OCI-LY1 (cell line): ENCODE measurements at regions not wholly inside any gene's neighbourhood (a gene's known extent, or its start where the extent isn't known, plus 50 kb on each side); places are given as distances from the start of the nearest gene placed in this dataset.

ENCODE experiments used
- H2AFZ ChIP-seq: fragments of 200-600 bp; sonication (generic), shearing (Covaris generic); 2 replicates; pipeline ENCODE4 v1.6.0; 2014; ENCODE audit warnings: antibody characterized with exemption, mild to moderate bottlenecking, low read length
- H3F3A ChIP-seq: fragments of 200-600 bp; sonication (generic), shearing (Covaris generic); 2 replicates; pipeline ENCODE4 v1.6.0; 2014; ENCODE audit warnings: mild to moderate bottlenecking, antibody characterized with exemption, low read length, moderate library complexity; ENCODE audit not compliant: insufficient read depth
- H3K27ac ChIP-seq: fragments of 200-600 bp; sonication (generic); 2 replicates; pipeline ENCODE4 v1.5.1; 2014; ENCODE audit warnings: low read length, mixed run types, mild to moderate bottlenecking, low read depth; ENCODE audit not compliant: poor library complexity, severe bottlenecking
- H3K27me3 ChIP-seq: fragments of 200-600 bp; sonication (generic); 2 replicates; pipeline ENCODE4 v1.6.0; 2014; ENCODE audit warnings: antibody characterized with exemption, mild to moderate bottlenecking, low read length, moderate library complexity; ENCODE audit not compliant: insufficient read depth
- H3K36me3 ChIP-seq: fragments of 200-600 bp; sonication (generic); 2 replicates; pipeline ENCODE4 v1.6.1; 2014; ENCODE audit warnings: mild to moderate bottlenecking, antibody characterized with exemption, low read length, moderate library complexity, mixed read lengths; ENCODE audit not compliant: insufficient read depth
- H3K4me1 ChIP-seq: fragments of 200-600 bp; sonication (generic); 2 replicates; pipeline ENCODE4 v1.5.1; 2014; ENCODE audit warnings: mild to moderate bottlenecking, low read length, moderate library complexity; ENCODE audit not compliant: insufficient read depth, severe bottlenecking
- H3K4me2 ChIP-seq: fragments of 200-600 bp; sonication (generic), shearing (Covaris generic); 2 replicates; pipeline ENCODE4 v1.6.1; 2014; ENCODE audit warnings: low read length
- H3K4me3 ChIP-seq: fragments of 200-600 bp; sonication (generic); 2 replicates; pipeline ENCODE4 v1.5.1; 2014; ENCODE audit warnings: low read length, low read depth, mild to moderate bottlenecking, mixed read lengths; ENCODE audit not compliant: poor library complexity, severe bottlenecking
- H3K79me2 ChIP-seq: fragments of 200-600 bp; shearing (Covaris generic); 2 replicates; pipeline ENCODE4 v1.6.1; 2016; ENCODE audit warnings: mixed run types, low read length, mixed read lengths; ENCODE audit not compliant: insufficient read depth
- H3K9ac ChIP-seq: fragments of 200-600 bp; sonication (generic), shearing (Covaris generic); 2 replicates; pipeline ENCODE4 v1.6.1; 2014; ENCODE audit warnings: mild to moderate bottlenecking, low read length, mixed read lengths
- H3K9me2 ChIP-seq: fragments of 200-600 bp; sonication (generic), shearing (Covaris generic); 2 replicates; pipeline ENCODE4 v1.6.1; 2014; ENCODE audit warnings: low read depth, mild to moderate bottlenecking, low read length, mixed read lengths
- H3K9me3 ChIP-seq: fragments of 200-600 bp; shearing (Covaris generic); 2 replicates; pipeline ENCODE4 v1.6.1; 2014; ENCODE audit warnings: low read length, mixed read lengths
- H4K20me1 ChIP-seq: fragments of 200-600 bp; sonication (generic), shearing (Covaris generic); 2 replicates; pipeline ENCODE4 v1.6.0; 2016; ENCODE audit warnings: mild to moderate bottlenecking, low read length; ENCODE audit not compliant: insufficient read depth
- EZH2 ChIP-seq: fragments of 200-600 bp; sonication (generic), shearing (Covaris generic); IDR thresholded peaks from 2 replicates; pipeline ENCODE4 v1.8.0; 2017; ENCODE audit warnings: borderline replicate concordance, mixed run types, mild to moderate bottlenecking, antibody characterized with exemption, low read length, moderate library complexity, mixed read lengths
- TF ChIP-seq, protein P1 (sequence below): fragments of 200-600 bp; sonication (generic), shearing (Covaris generic); IDR thresholded peaks from 2 replicates; pipeline ENCODE4 v1.5.1; 2017; ENCODE audit warnings: mild to moderate bottlenecking, antibody characterized with exemption, low read length, moderate library complexity, mixed read lengths

DNA sequence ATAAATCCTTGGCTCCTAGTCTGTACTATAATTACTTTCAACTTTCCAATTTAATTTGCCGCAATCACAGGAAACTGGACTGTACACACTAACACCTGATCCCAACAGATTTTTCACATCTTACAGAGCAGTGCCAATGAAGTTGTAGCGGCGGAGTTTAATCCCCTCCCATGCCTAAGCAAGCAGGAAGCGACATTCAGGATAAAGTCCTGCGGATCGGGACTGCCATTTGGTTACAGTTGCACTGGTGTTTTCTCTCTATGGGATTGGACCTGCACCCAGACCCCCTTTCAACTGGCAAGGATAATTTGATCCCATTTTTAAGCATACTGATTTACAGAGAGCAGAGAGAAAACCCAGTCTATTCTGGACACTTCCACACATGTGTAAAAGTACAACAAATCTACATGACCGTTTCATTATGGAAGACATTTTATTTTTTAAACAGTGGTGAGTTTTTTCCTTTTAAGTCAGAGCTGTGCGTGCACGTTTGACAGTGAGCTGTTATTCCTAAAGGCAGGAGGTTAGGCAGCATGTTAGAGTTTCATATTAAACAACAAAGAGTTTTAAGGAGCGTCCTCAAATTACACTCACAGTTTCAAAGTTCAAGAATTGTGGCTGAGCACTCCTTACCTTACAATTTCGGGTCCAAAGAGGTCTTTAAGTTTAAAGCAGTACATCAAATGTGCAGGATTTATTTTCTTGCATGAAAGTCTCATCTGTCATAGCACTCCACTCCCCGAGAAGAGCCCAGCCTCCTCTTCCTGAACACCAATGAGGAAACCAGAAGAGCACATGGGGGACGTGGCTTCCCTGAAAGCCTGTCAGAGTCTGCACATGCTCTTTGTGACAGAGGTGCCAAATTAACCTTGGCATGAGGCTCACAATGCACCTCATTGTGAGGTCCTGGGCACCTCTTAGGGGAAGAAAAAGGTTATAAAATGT is 141.6 kb upstream of the RFC3 start:
- no peaks in the 10 kb centered on the region for H3F3A ChIP-seq
- H3K4me1 ChIP-seq: peaks cover 54% of the 10 kb centered on the region
- peak overlapping the region; percentile 73 for H3K9ac ChIP-seq
- no peaks in the 10 kb centered on the region for H3K9me3 ChIP-seq
- peak overlapping the region; percentile 84 for H3K27ac ChIP-seq
- no peak overlapping the region for H2AFZ ChIP-seq
- H4K20me1 ChIP-seq: no peaks in the 10 kb centered on the region
- no peaks in the 10 kb centered on the region for H3K27me3 ChIP-seq
- H3K9me2 ChIP-seq: no peaks in the 10 kb centered on the region
- no peak for TF ChIP-seq EZH2
- TF ChIP-seq, protein P1, sequence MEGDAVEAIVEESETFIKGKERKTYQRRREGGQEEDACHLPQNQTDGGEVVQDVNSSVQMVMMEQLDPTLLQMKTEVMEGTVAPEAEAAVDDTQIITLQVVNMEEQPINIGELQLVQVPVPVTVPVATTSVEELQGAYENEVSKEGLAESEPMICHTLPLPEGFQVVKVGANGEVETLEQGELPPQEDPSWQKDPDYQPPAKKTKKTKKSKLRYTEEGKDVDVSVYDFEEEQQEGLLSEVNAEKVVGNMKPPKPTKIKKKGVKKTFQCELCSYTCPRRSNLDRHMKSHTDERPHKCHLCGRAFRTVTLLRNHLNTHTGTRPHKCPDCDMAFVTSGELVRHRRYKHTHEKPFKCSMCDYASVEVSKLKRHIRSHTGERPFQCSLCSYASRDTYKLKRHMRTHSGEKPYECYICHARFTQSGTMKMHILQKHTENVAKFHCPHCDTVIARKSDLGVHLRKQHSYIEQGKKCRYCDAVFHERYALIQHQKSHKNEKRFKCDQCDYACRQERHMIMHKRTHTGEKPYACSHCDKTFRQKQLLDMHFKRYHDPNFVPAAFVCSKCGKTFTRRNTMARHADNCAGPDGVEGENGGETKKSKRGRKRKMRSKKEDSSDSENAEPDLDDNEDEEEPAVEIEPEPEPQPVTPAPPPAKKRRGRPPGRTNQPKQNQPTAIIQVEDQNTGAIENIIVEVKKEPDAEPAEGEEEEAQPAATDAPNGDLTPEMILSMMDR: no peak
- H3K4me2 ChIP-seq: peak overlapping the region; percentile 88
- peak overlapping the region; percentile 65 for H3K4me3 ChIP-seq
- peaks cover 4% of the 10 kb centered on the region; the same call in 1 of the 2 replicates for H3K79me2 ChIP-seq
- no peaks in the 10 kb centered on the region; the same call in 1 of the 2 replicates for H3K36me3 ChIP-seq

- no peaks in the 10 kb centered on the region for H3K9me3 ChIP-seq
- no peak overlapping the region; the same call in 1 of the 2 replicates for H3K9ac ChIP-seq
- H4K20me1 ChIP-seq: no peaks in the 10 kb centered on the region
- peak overlapping the region; percentile 84 for H3K27ac ChIP-seq
- H3F3A ChIP-seq: no peaks in the 10 kb centered on the region
- no peak overlapping the region for H3K4me2 ChIP-seq
- peaks cover 4% of the 10 kb centered on the region; the same call in 1 of the 2 replicates for H3K79me2 ChIP-seq
- TF ChIP-seq, protein P1: no peak
- no peak for TF ChIP-seq EZH2
- no peaks in the 10 kb centered on the region for H3K27me3 ChIP-seq
- no peak overlapping the region for H3K4me3 ChIP-seq
- peaks cover 54% of the 10 kb centered on the region for H3K4me1 ChIP-seq
- H2AFZ ChIP-seq: no peak overlapping the region
- no peaks in the 10 kb centered on the region; the same call in 1 of the 2 replicates for H3K36me3 ChIP-seq
- H3K9me2 ChIP-seq: no peaks in the 10 kb centered on the region
These were observed 140.7 kb upstream of the RFC3 start for GRCh38 chr13:33677215-33677614.

DNA sequence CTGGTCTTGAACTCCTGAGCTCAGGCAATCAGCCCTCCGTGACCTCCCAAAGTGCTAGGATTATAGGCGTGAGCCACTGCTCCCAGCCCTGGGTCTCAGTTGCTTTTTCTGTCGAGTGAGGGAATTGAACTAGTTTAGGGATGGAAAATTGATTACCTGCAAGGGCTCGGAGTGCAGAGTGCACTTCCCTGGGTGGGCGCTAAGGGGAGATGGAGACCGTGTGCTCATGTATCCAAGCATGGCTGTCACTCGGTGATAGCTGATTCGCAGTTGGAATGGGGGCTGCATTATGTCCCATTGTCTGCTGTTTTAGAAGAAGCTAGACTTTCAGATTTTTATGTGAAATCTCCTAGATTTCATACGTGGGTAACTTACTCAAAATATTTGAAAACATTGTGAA is 139.9 kb upstream of the RFC3 start:
- Histone ChIP-seq H4K20me1 (no peaks in the 10 kb centered on the region), H3F3A (no peaks in the 10 kb centered on the region), H3K79me2 (peaks cover 4% of the 10 kb centered on the region; the same call in 1 of the 2 replicates), H3K9ac (no peak overlapping the region), H3K9me3 (no peaks in the 10 kb centered on the region), H3K27me3 (no peaks in the 10 kb centered on the region), H3K4me2 (no peak overlapping the region), H3K4me3 (no peak overlapping the region), H3K4me1 (peaks cover 54% of the 10 kb centered on the region), H3K36me3 (no peaks in the 10 kb centered on the region; the same call in 1 of the 2 replicates), H3K27ac (peak overlapping the region; percentile 84), H2AFZ (no peak overlapping the region), H3K9me2 (no peaks in the 10 kb centered on the region)
- TF ChIP-seq, protein P1: no peak
- no peak for TF ChIP-seq EZH2
